A673 (cell line): ENCODE measurements at regions not wholly inside any gene's neighbourhood (a gene's known extent, or its start where the extent isn't known, plus 50 kb on each side); places are given as distances from the start of the nearest gene placed in this dataset.

Source experiments
- BruUV-seq: library from RNA; stranded (reverse); fragments of 400-500 nt; replicated peaks from 2 replicates; lab custom pipeline; 2021; lab: Mats Ljungman, UMichigan
- CTCF ChIA-PET: fragments of 300-600 bp; sonication (Branson Sonifier 250); formaldehyde crosslinking; loops from one replicate; lab custom pipeline; 2022; ENCODE audit warnings: antibody characterized with exemption; lab: Charles Lee
- POLR2A ChIA-PET: fragments of 300-600 bp; sonication (Branson Sonifier 250); formaldehyde crosslinking; loops from one replicate; lab custom pipeline; 2022; ENCODE audit warnings: antibody characterized with exemption; ENCODE audit not compliant: low non-redundant PET; lab: Charles Lee
- DNase-seq: peaks from one replicate; pipeline ENCODE4 v3.0.0-alpha.2; 2015; ENCODE audit warnings: low spot score
- H3K27ac ChIP-seq: fragments of 200-600 bp; sonication (generic); 2 replicates; pipeline ENCODE4 v1.5.1; 2016; ENCODE audit warnings: mixed run types, low read depth, mild to moderate bottlenecking, mixed read lengths, antibody characterized with exemption, low read length; ENCODE audit not compliant: poor library complexity, severe bottlenecking
- H3K27me3 ChIP-seq: fragments of 200-600 bp; sonication (generic); replicated peaks from 2 replicates; pipeline ENCODE4 v1.6.1; 2017; ENCODE audit warnings: mixed run types, low read depth, mild to moderate bottlenecking, mixed read lengths, antibody characterized with exemption, low read length; ENCODE audit not compliant: insufficient read depth, poor library complexity
- H3K36me3 ChIP-seq: fragments of 200-600 bp; sonication (generic); 2 replicates; pipeline ENCODE4 v1.6.1; 2016; ENCODE audit warnings: mixed run types, mild to moderate bottlenecking, mixed read lengths, antibody characterized with exemption, low read length; ENCODE audit not compliant: insufficient read depth, poor library complexity, severe bottlenecking
- H3K4me1 ChIP-seq: fragments of 200-600 bp; sonication (generic); 2 replicates; pipeline ENCODE4 v1.6.1; 2017; ENCODE audit warnings: mixed run types, mild to moderate bottlenecking, mixed read lengths, antibody characterized with exemption, low read length; ENCODE audit not compliant: insufficient read depth, poor library complexity, severe bottlenecking
- H3K4me3 ChIP-seq: fragments of 200-600 bp; sonication (generic); 2 replicates; pipeline ENCODE4 v1.5.1; 2016; ENCODE audit warnings: low read depth, mixed run types, mild to moderate bottlenecking, mixed read lengths, low read length; ENCODE audit not compliant: poor library complexity, severe bottlenecking
- H3K9me3 ChIP-seq: fragments of 200-600 bp; sonication (generic); 2 replicates; pipeline ENCODE4 v1.6.1; 2016; ENCODE audit warnings: mixed run types, low read depth, mild to moderate bottlenecking, mixed read lengths, antibody characterized with exemption, low read length; ENCODE audit not compliant: poor library complexity, severe bottlenecking
- EZH2 ChIP-seq: fragments of 200-600 bp; sonication (generic); IDR thresholded peaks from 2 replicates; pipeline ENCODE4 v1.6.1; 2017; ENCODE audit warnings: borderline replicate concordance, low read depth, mild to moderate bottlenecking, mixed read lengths, antibody characterized with exemption, low read length; ENCODE audit not compliant: poor library complexity, severe bottlenecking
- intact Hi-C: fragments of 100-400 bp; cut with micrococcal nuclease; formaldehyde crosslinking; loops from one replicate; pipeline ENCODE4 v1.10.0; 2022; ENCODE audit not compliant: unreplicated experiment
- TF ChIP-seq, protein P1 (sequence below): fragments of 300-800, 200-600 bp; sonication (generic); conservative IDR thresholded peaks from 2 replicates; pipeline ENCODE4 v1.5.1; 2017; ENCODE audit warnings: low read depth, mild to moderate bottlenecking, antibody characterized with exemption, low read length, moderate library complexity, mixed read lengths

- Histone ChIP-seq H3K9me3 (no peaks in the 10 kb centered on the region), H3K27me3 (peaks cover 54% of the 10 kb centered on the region), H3K4me1 (no peaks in the 10 kb centered on the region), H3K27ac (no peak overlapping the region), H3K4me3 (no peak overlapping the region), H3K36me3 (no peaks in the 10 kb centered on the region)
- ChIA-PET POLR2A (no interaction called here), CTCF (no interaction called here)
- BruUV-seq = no TSS peak
- DNase-seq = no peak
- intact Hi-C loops = no loop called here
- TF ChIP-seq EZH2 = no peak
- TF ChIP-seq, protein P1, sequence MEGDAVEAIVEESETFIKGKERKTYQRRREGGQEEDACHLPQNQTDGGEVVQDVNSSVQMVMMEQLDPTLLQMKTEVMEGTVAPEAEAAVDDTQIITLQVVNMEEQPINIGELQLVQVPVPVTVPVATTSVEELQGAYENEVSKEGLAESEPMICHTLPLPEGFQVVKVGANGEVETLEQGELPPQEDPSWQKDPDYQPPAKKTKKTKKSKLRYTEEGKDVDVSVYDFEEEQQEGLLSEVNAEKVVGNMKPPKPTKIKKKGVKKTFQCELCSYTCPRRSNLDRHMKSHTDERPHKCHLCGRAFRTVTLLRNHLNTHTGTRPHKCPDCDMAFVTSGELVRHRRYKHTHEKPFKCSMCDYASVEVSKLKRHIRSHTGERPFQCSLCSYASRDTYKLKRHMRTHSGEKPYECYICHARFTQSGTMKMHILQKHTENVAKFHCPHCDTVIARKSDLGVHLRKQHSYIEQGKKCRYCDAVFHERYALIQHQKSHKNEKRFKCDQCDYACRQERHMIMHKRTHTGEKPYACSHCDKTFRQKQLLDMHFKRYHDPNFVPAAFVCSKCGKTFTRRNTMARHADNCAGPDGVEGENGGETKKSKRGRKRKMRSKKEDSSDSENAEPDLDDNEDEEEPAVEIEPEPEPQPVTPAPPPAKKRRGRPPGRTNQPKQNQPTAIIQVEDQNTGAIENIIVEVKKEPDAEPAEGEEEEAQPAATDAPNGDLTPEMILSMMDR = no peak
These were observed 102.0 kb downstream of the ZNF280B start for GRCh38 chr22:22406445-22407027.

DNA sequence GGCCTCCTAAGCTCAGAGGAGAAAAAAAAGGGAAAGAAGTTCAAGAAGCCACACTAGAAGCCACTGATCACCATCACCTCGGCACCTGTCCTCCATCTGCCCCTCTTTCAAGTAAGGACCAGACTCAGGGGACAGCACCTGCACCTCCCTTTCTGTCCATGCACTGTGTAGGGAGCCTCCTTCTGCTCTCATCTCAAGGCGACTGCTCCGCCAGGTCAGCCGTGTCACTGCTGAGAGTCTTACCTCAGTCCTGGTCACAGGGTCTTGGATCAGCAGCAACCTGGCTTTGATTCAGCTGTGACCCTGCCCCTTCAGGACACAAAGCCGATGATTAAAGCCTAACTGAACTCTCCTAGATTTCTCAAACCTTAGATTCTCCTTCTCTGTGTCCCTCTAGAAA lies 101.5 kb downstream of the ZNF280B start:
- ChIA-PET POLR2A (no interaction called here), CTCF (interaction anchor here (0.6 kb wide), 1 partner anchor 29 kb away, joined by 4 read pairs; no protein-coding TSS in a partner anchor)
- H3K4me1 ChIP-seq = no peaks in the 10 kb centered on the region
- intact Hi-C loops = no loop called here
- H3K4me3 ChIP-seq = no peak overlapping the region
- no peaks in the 10 kb centered on the region for H3K36me3 ChIP-seq
- BruUV-seq = no TSS peak
- H3K9me3 ChIP-seq = no peaks in the 10 kb centered on the region
- H3K27ac ChIP-seq = no peak overlapping the region
- no peak for DNase-seq
- peaks cover 56% of the 10 kb centered on the region for H3K27me3 ChIP-seq
- TF ChIP-seq EZH2 = no peak
- TF ChIP-seq, protein P1 = no peak

GRCh38 chr22:22408269-22408668 lies 100.3 kb downstream of the ZNF280B start:
- Histone ChIP-seq H3K36me3 (no peaks in the 10 kb centered on the region), H3K4me1 (no peaks in the 10 kb centered on the region), H3K9me3 (no peaks in the 10 kb centered on the region), H3K27ac (no peak overlapping the region), H3K4me3 (no peak overlapping the region), H3K27me3 (peaks cover 68% of the 10 kb centered on the region)
- BruUV-seq = no TSS peak
- TF ChIP-seq, protein P1 = no peak
- no peak for TF ChIP-seq EZH2
- CTCF ChIA-PET = interaction anchor here (0.7 kb wide), 1 partner anchor 48 kb away, joined by 3 read pairs; no protein-coding TSS in a partner anchor
- intact Hi-C loops = no loop called here
- DNase-seq = no peak
- POLR2A ChIA-PET = no interaction called here
